Left lung (tissue), 4 donors: ENCODE measurements at regions not wholly inside any gene's neighbourhood (a gene's known extent, or its start where the extent isn't known, plus 50 kb on each side); places are given as distances from the start of the nearest gene placed in this dataset.

ENCODE experiments used
- ATAC-seq: fragments of 200-7000 bp; cut with Tn5 transposase; one replicate; pipeline ENCODE4 v1.9.1; 2020; ENCODE audit warnings: moderate library complexity
- DNase-seq, 4 donors: peaks; one replicate each; pipeline ENCODE4 v3.0.0-alpha.2; 2013 to 2020
- H3K27ac ChIP-seq, 2 donors: fragments of 200-600 bp; sonication (generic) in 1 of 2; one replicate each; pipeline versions ENCODE4 v1.5.0 to v1.8.0; 2020 to 2021
- H3K27me3 ChIP-seq, 2 donors: fragments of 200-600 bp; sonication (generic) in 1 of 2; one replicate each; pipeline versions ENCODE4 v1.5.0 to v1.8.0; 2020 to 2021
- H3K36me3 ChIP-seq, 2 donors: fragments of 200-600 bp; sonication (generic) in 1 of 2; one replicate each; pipeline versions ENCODE4 v1.5.0 to v1.8.0; 2020 to 2021
- H3K4me1 ChIP-seq, 2 donors: fragments of 200-600 bp; one replicate each; pipeline ENCODE4 v1.8.0; 2021
- H3K4me3 ChIP-seq, 2 donors: fragments of 200-600 bp; sonication (generic) in 1 of 2; one replicate each; pipeline versions ENCODE4 v1.5.0 to v1.8.0; 2020 to 2021; ENCODE audit warnings: mild to moderate bottlenecking in 1 of 2
- H3K9me3 ChIP-seq, 2 donors: fragments of 200-600 bp; sonication (generic) in 1 of 2; one replicate each; pipeline versions ENCODE4 v1.5.0 to v1.8.0; 2020 to 2021
- intact Hi-C, 2 donors: fragments of 100-400 bp; cut with DNase I; formaldehyde crosslinking; loops; one replicate each; pipeline versions ENCODE4 v1.11.2 to v1.14.2; 2022
- TF ChIP-seq, protein P1 (sequence below), 2 donors: fragments of 200-600 bp; sonication (generic) in 1 of 2; IDR thresholded peaks; one replicate each; pipeline versions ENCODE4 v1.5.0 to v1.8.0; 2021; ENCODE audit warnings: antibody characterized with exemption in 2 of 2
- donor health status: DM: no; HTN: yes; CAD: no.
- donor health status: DM: no; HTN: no; CAD: no.

DNA sequence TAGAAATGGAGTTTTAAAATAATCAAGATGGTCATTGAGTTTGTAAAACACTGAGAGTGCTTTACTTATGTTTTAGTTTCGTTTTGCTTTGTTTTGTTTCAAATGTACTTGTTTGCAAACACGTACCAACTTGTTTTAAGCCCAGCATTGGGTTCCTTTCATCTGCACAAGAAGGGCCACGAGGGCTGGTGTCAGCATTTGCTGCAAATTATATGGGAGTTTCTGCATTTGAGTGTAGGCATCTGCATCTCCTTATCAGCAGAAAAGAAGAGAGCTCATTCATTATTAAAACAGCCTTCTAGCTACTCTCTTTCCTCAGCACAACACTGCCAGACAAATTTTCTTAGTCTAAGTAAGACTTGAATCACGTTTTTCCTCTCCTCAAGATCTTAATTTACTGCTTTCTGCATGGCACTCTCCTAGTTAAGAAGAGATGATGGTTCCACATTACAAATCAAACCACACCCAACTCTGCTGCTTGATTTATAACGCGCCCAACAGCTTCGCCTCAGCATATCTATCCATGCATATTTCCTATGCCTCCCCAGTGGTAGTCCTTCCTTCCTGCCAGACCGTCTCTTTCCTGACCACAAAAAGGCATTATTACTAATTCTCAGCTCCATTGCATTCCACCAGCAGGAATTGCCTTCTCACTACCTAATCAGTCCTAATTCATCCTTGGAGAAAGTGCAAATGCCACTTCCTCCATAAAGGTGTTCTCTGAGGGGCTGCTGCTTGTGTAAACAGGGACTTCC, 95.2 kb upstream of the CAST start:
- H3K27ac ChIP-seq, result no peak overlapping the region
- TF ChIP-seq, protein P1, sequence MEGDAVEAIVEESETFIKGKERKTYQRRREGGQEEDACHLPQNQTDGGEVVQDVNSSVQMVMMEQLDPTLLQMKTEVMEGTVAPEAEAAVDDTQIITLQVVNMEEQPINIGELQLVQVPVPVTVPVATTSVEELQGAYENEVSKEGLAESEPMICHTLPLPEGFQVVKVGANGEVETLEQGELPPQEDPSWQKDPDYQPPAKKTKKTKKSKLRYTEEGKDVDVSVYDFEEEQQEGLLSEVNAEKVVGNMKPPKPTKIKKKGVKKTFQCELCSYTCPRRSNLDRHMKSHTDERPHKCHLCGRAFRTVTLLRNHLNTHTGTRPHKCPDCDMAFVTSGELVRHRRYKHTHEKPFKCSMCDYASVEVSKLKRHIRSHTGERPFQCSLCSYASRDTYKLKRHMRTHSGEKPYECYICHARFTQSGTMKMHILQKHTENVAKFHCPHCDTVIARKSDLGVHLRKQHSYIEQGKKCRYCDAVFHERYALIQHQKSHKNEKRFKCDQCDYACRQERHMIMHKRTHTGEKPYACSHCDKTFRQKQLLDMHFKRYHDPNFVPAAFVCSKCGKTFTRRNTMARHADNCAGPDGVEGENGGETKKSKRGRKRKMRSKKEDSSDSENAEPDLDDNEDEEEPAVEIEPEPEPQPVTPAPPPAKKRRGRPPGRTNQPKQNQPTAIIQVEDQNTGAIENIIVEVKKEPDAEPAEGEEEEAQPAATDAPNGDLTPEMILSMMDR (IDR thresholded peaks at IDR 0.05), result no peak
- H3K36me3 ChIP-seq, result no peaks in the 10 kb centered on the region
- no peak for ATAC-seq
- intact Hi-C loops, result no loop called here
- no peak overlapping the region for H3K4me3 ChIP-seq
- no peaks in the 10 kb centered on the region for H3K9me3 ChIP-seq
- no peaks in the 10 kb centered on the region for H3K4me1 ChIP-seq
- DNase-seq, result no peak
- H3K27me3 ChIP-seq, result no peaks in the 10 kb centered on the region

DNA sequence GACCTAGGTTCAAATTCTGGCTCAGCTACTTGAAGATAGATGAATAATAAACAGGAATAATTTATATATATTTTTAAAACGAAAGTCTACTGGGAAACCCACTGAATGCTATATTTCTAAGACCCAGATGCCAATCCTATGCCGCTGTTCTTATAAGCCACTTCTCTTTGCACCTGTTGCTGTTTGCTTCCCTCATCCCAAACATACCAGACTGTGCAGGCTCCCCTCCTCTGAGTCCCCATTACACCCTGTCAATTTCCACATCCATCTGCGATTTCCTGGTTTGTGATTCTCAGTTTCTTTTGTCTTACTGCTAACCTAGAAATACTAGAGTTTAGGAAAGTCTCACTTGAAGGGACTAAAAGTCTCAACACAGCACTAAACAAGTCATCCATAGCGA, 92.8 kb upstream of the CAST start:
- intact Hi-C loops, result no loop called here
- H3K27me3 ChIP-seq, result no peaks in the 10 kb centered on the region
- H3K4me1 ChIP-seq, result no peaks in the 10 kb centered on the region
- H3K36me3 ChIP-seq, result no peaks in the 10 kb centered on the region
- no peaks in the 10 kb centered on the region for H3K9me3 ChIP-seq
- no peak overlapping the region for H3K27ac ChIP-seq
- ATAC-seq (no peak), DNase-seq (no peak)
- TF ChIP-seq, protein P1 (IDR thresholded peaks at IDR 0.05), result no peak
- no peak overlapping the region for H3K4me3 ChIP-seq

DNA sequence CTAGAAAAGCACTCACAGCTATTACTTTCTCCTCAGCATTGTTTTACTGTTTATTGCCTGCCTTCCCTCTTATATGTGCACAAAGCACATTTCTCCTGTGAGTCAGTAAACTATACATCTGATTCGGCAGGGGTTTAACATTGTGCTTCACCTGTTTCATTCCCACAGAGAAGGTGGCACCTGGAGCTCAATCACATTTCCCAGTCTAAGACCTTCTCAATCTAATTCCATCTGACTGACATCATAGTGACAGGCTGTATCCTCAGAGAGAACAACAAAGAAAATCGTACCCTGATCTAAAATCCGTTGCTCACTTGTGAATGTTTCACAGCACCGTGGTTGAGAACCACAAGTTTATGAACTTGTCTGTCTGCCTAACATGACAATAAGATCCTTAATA, 92.4 kb upstream of the CAST start:
- Histone ChIP-seq H3K4me1 (no peaks in the 10 kb centered on the region), H3K36me3 (no peaks in the 10 kb centered on the region), H3K9me3 (no peaks in the 10 kb centered on the region), H3K4me3 (no peak overlapping the region), H3K27me3 (no peaks in the 10 kb centered on the region), H3K27ac (no peak overlapping the region)
- TF ChIP-seq, protein P1 (IDR thresholded peaks at IDR 0.05), result no peak
- intact Hi-C loops, result no loop called here
- DNase-seq (no peak), ATAC-seq (no peak)

DNA sequence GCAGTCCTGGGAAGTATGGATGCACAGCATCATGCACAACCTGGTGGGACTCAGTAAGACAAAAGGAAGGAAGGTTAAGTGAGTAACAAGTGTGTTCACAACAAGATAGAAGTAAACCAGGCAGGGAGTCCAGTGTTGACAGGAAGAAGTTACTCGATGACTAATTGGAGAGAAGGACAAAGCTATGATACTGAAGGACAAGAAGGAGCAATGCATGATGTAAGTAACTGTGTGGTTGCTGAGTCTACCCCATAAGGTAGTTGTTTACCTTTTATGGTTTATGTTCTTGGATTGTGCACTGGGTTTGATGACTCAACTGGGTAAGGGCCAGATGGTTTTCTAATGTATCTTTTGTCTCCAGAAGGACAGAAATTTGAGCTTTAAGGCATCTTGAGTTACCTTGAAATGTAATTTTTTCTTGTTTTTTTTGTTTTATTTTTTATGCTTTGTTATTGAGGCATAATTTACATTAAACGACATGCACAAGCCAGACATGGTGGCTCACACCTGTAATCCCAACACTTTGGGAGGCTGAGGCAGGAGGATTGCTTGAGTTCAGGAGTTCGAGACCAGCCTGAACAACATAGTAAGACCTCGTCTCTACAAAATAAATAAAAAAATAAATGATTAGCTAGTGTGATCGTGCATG, 89.2 kb upstream of the CAST start:
- Histone ChIP-seq H3K4me1 (no peaks in the 10 kb centered on the region), H3K36me3 (no peaks in the 10 kb centered on the region), H3K27me3 (no peaks in the 10 kb centered on the region), H3K4me3 (no peak overlapping the region), H3K27ac (no peak overlapping the region), H3K9me3 (no peaks in the 10 kb centered on the region)
- TF ChIP-seq, protein P1 (IDR thresholded peaks at IDR 0.05), result no peak
- intact Hi-C loops, result no loop called here
- DNase-seq (no peak), ATAC-seq (no peak)

DNA sequence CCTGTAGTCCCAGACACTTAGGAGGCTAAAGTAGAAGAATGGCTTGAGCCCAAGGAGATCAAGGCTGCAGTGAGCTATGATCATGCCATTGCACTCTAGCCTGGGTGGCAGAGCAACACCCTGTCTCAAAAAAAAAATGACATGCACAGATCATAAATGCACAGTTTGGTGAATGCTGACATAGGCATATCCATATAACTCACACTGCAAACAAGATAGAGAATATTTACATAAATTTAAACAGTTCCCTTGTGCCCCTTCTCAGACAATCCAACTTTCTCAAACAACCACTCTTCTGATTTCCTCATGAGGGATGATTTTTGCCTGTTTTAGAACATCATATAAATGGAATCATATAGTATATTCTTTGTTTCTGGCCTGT, 88.7 kb upstream of the CAST start:
- Histone ChIP-seq H3K27ac (no peak overlapping the region), H3K4me3 (no peak overlapping the region), H3K36me3 (no peaks in the 10 kb centered on the region), H3K9me3 (no peaks in the 10 kb centered on the region), H3K4me1 (no peaks in the 10 kb centered on the region), H3K27me3 (no peaks in the 10 kb centered on the region)
- TF ChIP-seq, protein P1 (IDR thresholded peaks at IDR 0.05), result no peak
- no peak for DNase-seq
- intact Hi-C loops, result no loop called here
- ATAC-seq, result no peak
